GM23338 (cell line): ENCODE measurements at regions not wholly inside any gene's neighbourhood (a gene's known extent, or its start where the extent isn't known, plus 50 kb on each side); places are given as distances from the start of the nearest gene placed in this dataset.

Experiments
- ATAC-seq: fragments of 200-7000 bp; cut with Tn5 transposase; 3 replicates; pipeline ENCODE4 v1.9.1; 2020
- DNase-seq: peaks from one replicate; pipeline ENCODE4 v3.0.0-alpha.2; 2015; ENCODE audit warnings: low spot score
- H2AFZ ChIP-seq: fragments of 200-600 bp; sonication (generic); 2 replicates; pipeline ENCODE4 v1.8.0; 2016; ENCODE audit warnings: antibody characterized with exemption, mild to moderate bottlenecking, moderate library complexity
- H3F3A ChIP-seq: fragments of 200-600 bp; sonication (generic); replicated peaks from 2 replicates; pipeline ENCODE4 v1.8.0; 2017; ENCODE audit warnings: antibody characterized with exemption, mixed run types, low read depth
- H3K27ac ChIP-seq: fragments of 200-600 bp; sonication (generic); 2 replicates; pipeline ENCODE4 v1.6.1; 2016; ENCODE audit warnings: low read depth
- H3K27me3 ChIP-seq: fragments of 200-600 bp; sonication (generic); 2 replicates; pipeline ENCODE4 v1.8.0; 2016; ENCODE audit warnings: mild to moderate bottlenecking, mixed run types, moderate library complexity; ENCODE audit not compliant: insufficient read depth
- H3K36me3 ChIP-seq: fragments of 200-600 bp; sonication (generic); 2 replicates; pipeline ENCODE4 v1.8.0; 2016; ENCODE audit warnings: mild to moderate bottlenecking; ENCODE audit not compliant: insufficient read depth
- H3K4me1 ChIP-seq: fragments of 200-600 bp; sonication (generic); 2 replicates; pipeline ENCODE4 v1.8.0; 2016; ENCODE audit warnings: mild to moderate bottlenecking, moderate library complexity; ENCODE audit not compliant: insufficient read depth
- H3K4me2 ChIP-seq: fragments of 200-600 bp; sonication (generic); 2 replicates; pipeline ENCODE4 v1.7.1; 2017; ENCODE audit warnings: mixed run types
- H3K4me3 ChIP-seq: fragments of 200-600 bp; sonication (generic); 2 replicates; pipeline ENCODE4 v1.6.1; 2016; ENCODE audit warnings: mixed run types
- H3K79me2 ChIP-seq: fragments of 200-600 bp; sonication (generic); replicated peaks from 2 replicates; pipeline ENCODE4 v1.8.0; 2017; ENCODE audit warnings: mild to moderate bottlenecking; ENCODE audit not compliant: insufficient read depth
- H3K9me2 ChIP-seq: fragments of 200-600 bp; sonication (generic); 2 replicates; pipeline ENCODE4 v1.8.0; 2017; ENCODE audit not compliant: insufficient read depth
- H4K20me1 ChIP-seq: fragments of 200-600 bp; sonication (generic); replicated peaks from 2 replicates; pipeline ENCODE4 v1.8.0; 2017; ENCODE audit warnings: mild to moderate bottlenecking; ENCODE audit not compliant: insufficient read depth
- H3K27ac Mint-ChIP-seq: 2 replicates; pipeline ENCODE4 v1.8.0; 2020; ENCODE audit warnings: inconsistent platforms, mild to moderate bottlenecking, moderate library complexity, mixed read lengths
- H3K27me3 Mint-ChIP-seq: 3 replicates; pipeline ENCODE4 v1.8.0; 2022; ENCODE audit warnings: low read depth, mild to moderate bottlenecking, moderate library complexity, mixed read lengths, inconsistent platforms; ENCODE audit not compliant: insufficient read depth, poor library complexity
- H3K36me3 Mint-ChIP-seq: 3 replicates; pipeline ENCODE4 v1.8.0; 2021; ENCODE audit warnings: low read depth, mild to moderate bottlenecking, inconsistent platforms, moderate library complexity, mixed read lengths
- H3K4me1 Mint-ChIP-seq: 3 replicates; pipeline ENCODE4 v1.8.0; 2020; ENCODE audit warnings: mild to moderate bottlenecking, inconsistent platforms, mixed read lengths
- H3K4me3 Mint-ChIP-seq: 3 replicates; pipeline ENCODE4 v1.8.0; 2021; ENCODE audit warnings: moderate library complexity, mild to moderate bottlenecking, inconsistent platforms, mixed read lengths
- H3K9me3 Mint-ChIP-seq: 3 replicates; pipeline ENCODE4 v1.8.0; 2020; ENCODE audit warnings: moderate library complexity, mild to moderate bottlenecking, inconsistent platforms, mixed read lengths
- EZH2 ChIP-seq: fragments of 200-600 bp; sonication (generic); IDR thresholded peaks from one replicate; pipeline ENCODE4 v1.8.0; 2017; ENCODE audit warnings: antibody characterized with exemption, mild to moderate bottlenecking, low read depth; ENCODE audit not compliant: unreplicated experiment
- NANOG ChIP-seq: IDR thresholded peaks from 2 replicates; pipeline ENCODE4 v1.6.1; 2016; ENCODE audit warnings: antibody characterized with exemption, borderline replicate concordance
- STAT1 ChIP-seq: IDR thresholded peaks from one replicate; pipeline ENCODE4 v1.6.1; 2016; ENCODE audit warnings: antibody characterized with exemption; ENCODE audit not compliant: unreplicated experiment
- TF ChIP-seq, protein P1 (sequence below): IDR thresholded peaks from one replicate; pipeline ENCODE4 v1.6.1; 2018; ENCODE audit warnings: antibody characterized with exemption; ENCODE audit not compliant: unreplicated experiment
- TF ChIP-seq, protein P2 (sequence below): fragments of 250-450 bp; sonication (Bioruptor Pico); IDR thresholded peaks from 2 replicates; pipeline ENCODE4 v1.5.0; 2020; ENCODE audit warnings: mild to moderate bottlenecking, moderate library complexity
- TF ChIP-seq, protein P3 (sequence below), 2 experiments: fragments of 200-600 bp in 1 of 2; sonication (generic) in 1 of 2; conservative IDR thresholded peaks; 2 replicates each; pipeline versions ENCODE4 v1.5.1 to v1.6.1; 2016 to 2017; ENCODE audit warnings: antibody characterized with exemption in 2 of 2, low read depth in 2 of 2, mild to moderate bottlenecking in 2 of 2, moderate library complexity in 1 of 2

GRCh38 chr10:81570349-81570748 is 304.6 kb upstream of the NRG3 start (continued):
- TF ChIP-seq, protein P1, sequence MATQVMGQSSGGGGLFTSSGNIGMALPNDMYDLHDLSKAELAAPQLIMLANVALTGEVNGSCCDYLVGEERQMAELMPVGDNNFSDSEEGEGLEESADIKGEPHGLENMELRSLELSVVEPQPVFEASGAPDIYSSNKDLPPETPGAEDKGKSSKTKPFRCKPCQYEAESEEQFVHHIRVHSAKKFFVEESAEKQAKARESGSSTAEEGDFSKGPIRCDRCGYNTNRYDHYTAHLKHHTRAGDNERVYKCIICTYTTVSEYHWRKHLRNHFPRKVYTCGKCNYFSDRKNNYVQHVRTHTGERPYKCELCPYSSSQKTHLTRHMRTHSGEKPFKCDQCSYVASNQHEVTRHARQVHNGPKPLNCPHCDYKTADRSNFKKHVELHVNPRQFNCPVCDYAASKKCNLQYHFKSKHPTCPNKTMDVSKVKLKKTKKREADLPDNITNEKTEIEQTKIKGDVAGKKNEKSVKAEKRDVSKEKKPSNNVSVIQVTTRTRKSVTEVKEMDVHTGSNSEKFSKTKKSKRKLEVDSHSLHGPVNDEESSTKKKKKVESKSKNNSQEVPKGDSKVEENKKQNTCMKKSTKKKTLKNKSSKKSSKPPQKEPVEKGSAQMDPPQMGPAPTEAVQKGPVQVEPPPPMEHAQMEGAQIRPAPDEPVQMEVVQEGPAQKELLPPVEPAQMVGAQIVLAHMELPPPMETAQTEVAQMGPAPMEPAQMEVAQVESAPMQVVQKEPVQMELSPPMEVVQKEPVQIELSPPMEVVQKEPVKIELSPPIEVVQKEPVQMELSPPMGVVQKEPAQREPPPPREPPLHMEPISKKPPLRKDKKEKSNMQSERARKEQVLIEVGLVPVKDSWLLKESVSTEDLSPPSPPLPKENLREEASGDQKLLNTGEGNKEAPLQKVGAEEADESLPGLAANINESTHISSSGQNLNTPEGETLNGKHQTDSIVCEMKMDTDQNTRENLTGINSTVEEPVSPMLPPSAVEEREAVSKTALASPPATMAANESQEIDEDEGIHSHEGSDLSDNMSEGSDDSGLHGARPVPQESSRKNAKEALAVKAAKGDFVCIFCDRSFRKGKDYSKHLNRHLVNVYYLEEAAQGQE, result no peak
- TF ChIP-seq NANOG (no peak), STAT1 (no peak)
- TF ChIP-seq, protein P2, sequence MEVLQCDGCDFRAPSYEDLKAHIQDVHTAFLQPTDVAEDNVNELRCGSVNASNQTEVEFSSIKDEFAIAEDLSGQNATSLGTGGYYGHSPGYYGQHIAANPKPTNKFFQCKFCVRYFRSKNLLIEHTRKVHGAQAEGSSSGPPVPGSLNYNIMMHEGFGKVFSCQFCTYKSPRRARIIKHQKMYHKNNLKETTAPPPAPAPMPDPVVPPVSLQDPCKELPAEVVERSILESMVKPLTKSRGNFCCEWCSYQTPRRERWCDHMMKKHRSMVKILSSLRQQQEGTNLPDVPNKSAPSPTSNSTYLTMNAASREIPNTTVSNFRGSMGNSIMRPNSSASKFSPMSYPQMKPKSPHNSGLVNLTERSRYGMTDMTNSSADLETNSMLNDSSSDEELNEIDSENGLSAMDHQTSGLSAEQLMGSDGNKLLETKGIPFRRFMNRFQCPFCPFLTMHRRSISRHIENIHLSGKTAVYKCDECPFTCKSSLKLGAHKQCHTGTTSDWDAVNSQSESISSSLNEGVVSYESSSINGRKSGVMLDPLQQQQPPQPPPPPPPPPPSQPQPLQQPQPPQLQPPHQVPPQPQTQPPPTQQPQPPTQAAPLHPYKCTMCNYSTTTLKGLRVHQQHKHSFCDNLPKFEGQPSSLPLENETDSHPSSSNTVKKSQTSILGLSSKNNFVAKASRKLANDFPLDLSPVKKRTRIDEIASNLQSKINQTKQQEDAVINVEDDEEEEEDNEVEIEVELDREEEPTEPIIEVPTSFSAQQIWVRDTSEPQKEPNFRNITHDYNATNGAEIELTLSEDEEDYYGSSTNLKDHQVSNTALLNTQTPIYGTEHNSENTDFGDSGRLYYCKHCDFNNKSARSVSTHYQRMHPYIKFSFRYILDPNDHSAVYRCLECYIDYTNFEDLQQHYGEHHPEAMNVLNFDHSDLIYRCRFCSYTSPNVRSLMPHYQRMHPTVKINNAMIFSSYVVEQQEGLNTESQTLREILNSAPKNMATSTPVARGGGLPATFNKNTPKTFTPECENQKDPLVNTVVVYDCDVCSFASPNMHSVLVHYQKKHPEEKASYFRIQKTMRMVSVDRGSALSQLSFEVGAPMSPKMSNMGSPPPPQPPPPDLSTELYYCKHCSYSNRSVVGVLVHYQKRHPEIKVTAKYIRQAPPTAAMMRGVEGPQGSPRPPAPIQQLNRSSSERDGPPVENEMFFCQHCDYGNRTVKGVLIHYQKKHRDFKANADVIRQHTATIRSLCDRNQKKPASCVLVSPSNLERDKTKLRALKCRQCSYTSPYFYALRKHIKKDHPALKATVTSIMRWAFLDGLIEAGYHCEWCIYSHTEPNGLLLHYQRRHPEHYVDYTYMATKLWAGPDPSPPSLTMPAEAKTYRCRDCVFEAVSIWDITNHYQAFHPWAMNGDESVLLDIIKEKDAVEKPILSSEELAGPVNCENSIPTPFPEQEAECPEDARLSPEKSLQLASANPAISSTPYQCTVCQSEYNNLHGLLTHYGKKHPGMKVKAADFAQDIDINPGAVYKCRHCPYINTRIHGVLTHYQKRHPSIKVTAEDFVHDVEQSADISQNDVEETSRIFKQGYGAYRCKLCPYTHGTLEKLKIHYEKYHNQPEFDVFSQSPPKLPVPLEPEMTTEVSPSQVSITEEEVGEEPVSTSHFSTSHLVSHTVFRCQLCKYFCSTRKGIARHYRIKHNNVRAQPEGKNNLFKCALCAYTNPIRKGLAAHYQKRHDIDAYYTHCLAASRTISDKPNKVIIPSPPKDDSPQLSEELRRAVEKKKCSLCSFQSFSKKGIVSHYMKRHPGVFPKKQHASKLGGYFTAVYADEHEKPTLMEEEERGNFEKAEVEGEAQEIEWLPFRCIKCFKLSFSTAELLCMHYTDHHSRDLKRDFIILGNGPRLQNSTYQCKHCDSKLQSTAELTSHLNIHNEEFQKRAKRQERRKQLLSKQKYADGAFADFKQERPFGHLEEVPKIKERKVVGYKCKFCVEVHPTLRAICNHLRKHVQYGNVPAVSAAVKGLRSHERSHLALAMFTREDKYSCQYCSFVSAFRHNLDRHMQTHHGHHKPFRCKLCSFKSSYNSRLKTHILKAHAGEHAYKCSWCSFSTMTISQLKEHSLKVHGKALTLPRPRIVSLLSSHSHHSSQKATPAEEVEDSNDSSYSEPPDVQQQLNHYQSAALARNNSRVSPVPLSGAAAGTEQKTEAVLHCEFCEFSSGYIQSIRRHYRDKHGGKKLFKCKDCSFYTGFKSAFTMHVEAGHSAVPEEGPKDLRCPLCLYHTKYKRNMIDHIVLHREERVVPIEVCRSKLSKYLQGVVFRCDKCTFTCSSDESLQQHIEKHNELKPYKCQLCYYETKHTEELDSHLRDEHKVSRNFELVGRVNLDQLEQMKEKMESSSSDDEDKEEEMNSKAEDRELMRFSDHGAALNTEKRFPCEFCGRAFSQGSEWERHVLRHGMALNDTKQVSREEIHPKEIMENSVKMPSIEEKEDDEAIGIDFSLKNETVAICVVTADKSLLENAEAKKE, result no peak

- no peaks in the 10 kb centered on the region for H3K27me3 ChIP-seq
- no peak overlapping the region for H3K4me3 ChIP-seq
- no peaks in the 10 kb centered on the region for H3K9me2 ChIP-seq
- peaks cover 6% of the 10 kb centered on the region; the same call in 2 of the 3 replicates for H3K9me3 Mint-ChIP-seq
- TF ChIP-seq, protein P3, sequence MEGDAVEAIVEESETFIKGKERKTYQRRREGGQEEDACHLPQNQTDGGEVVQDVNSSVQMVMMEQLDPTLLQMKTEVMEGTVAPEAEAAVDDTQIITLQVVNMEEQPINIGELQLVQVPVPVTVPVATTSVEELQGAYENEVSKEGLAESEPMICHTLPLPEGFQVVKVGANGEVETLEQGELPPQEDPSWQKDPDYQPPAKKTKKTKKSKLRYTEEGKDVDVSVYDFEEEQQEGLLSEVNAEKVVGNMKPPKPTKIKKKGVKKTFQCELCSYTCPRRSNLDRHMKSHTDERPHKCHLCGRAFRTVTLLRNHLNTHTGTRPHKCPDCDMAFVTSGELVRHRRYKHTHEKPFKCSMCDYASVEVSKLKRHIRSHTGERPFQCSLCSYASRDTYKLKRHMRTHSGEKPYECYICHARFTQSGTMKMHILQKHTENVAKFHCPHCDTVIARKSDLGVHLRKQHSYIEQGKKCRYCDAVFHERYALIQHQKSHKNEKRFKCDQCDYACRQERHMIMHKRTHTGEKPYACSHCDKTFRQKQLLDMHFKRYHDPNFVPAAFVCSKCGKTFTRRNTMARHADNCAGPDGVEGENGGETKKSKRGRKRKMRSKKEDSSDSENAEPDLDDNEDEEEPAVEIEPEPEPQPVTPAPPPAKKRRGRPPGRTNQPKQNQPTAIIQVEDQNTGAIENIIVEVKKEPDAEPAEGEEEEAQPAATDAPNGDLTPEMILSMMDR (conservative IDR thresholded peaks at IDR 0.05; ENCODE audit: low read depth in 2 of 2), result peak in 1 of 2 experiments; percentile 18; a peak in 2 of 4 replicates
- TF ChIP-seq EZH2, result no peak
- no peaks in the 10 kb centered on the region for H3K4me1 Mint-ChIP-seq
- no peak overlapping the region for H3K4me3 Mint-ChIP-seq
- DNase-seq (no peak), ATAC-seq (no peak)
- peaks cover 3% of the 10 kb centered on the region; the same call in 1 of the 3 replicates for H3K36me3 Mint-ChIP-seq
- no peaks in the 10 kb centered on the region for H3K36me3 ChIP-seq
- no peak overlapping the region for H3K4me2 ChIP-seq
- H3K79me2 ChIP-seq, result no peaks in the 10 kb centered on the region
- H3K27me3 Mint-ChIP-seq, result no peaks in the 10 kb centered on the region
- no peak overlapping the region for H3K27ac ChIP-seq
- H3F3A ChIP-seq, result no peaks in the 10 kb centered on the region
- no peak overlapping the region for H2AFZ ChIP-seq
- no peaks in the 10 kb centered on the region for H4K20me1 ChIP-seq
- no peaks in the 10 kb centered on the region for H3K4me1 ChIP-seq
- H3K27ac Mint-ChIP-seq, result no peak overlapping the region
Observed at GRCh38 chr10:81570878-81571794, 303.9 kb upstream of the NRG3 start.
